H1 (cell line): ENCODE measurements at regions not wholly inside any gene's neighbourhood (a gene's known extent, or its start where the extent isn't known, plus 50 kb on each side); places are given as distances from the start of the nearest gene placed in this dataset.

ENCODE experiments used
- CTCF ChIA-PET: fragments of 300-600 bp; sonication (Branson Sonifier 250); formaldehyde crosslinking; loops from one replicate; lab custom pipeline; 2021; ENCODE audit not compliant: partially characterized antibody; lab: Charles Lee
- POLR2A ChIA-PET: fragments of 300-600 bp; sonication (Branson Sonifier 250); formaldehyde crosslinking; loops from one replicate; lab custom pipeline; 2021; ENCODE audit warnings: inconsistent platforms; ENCODE audit not compliant: partially characterized antibody; lab: Charles Lee
- DNase-seq, 2 experiments: peaks; one replicate each; pipeline versions ENCODE4 v3.0.0 to v3.0.0-alpha.2; 2010 to 2022; ENCODE audit warnings: low spot score in 2 of 2, low read depth in 1 of 2, mixed read lengths in 1 of 2
- FAIRE-seq: peaks from 2 replicates; lab custom pipeline; 2011; peaks lifted over from hg19 to GRCh38; lab: Jason Lieb, UNC
- H2AFZ ChIP-seq: 2 replicates; pipeline ENCODE4 v1.8.1; 2012; ENCODE audit warnings: low read length, inconsistent platforms
- H2AK5ac ChIP-seq: 2 replicates; pipeline ENCODE4 v1.6.1; 2013; ENCODE audit warnings: low read depth, low read length
- H2BK120ac ChIP-seq: replicated peaks from 2 replicates; pipeline ENCODE3; 2013; ENCODE audit warnings: low read depth, low read length, inconsistent platforms
- H2BK12ac ChIP-seq: 2 replicates; pipeline ENCODE4 v1.6.1; 2013; ENCODE audit warnings: low read depth, low read length
- H2BK15ac ChIP-seq: 2 replicates; pipeline ENCODE4 v1.6.1; 2013; ENCODE audit warnings: low read length
- H2BK20ac ChIP-seq: 2 replicates; pipeline ENCODE4 v1.6.1; 2013; ENCODE audit warnings: low read length
- H2BK5ac ChIP-seq: 2 replicates; pipeline ENCODE4 v1.6.1; 2013; ENCODE audit warnings: low read depth, low read length
- H3K14ac ChIP-seq: 2 replicates; pipeline ENCODE4 v1.6.1; 2013; ENCODE audit warnings: inconsistent platforms; ENCODE audit not compliant: insufficient read length
- H3K18ac ChIP-seq: 2 replicates; pipeline ENCODE4 v1.6.1; 2013; ENCODE audit warnings: low read length; ENCODE audit errors: extremely low read depth
- H3K23ac ChIP-seq: 2 replicates; pipeline ENCODE4 v1.6.1; 2013; ENCODE audit warnings: inconsistent platforms; ENCODE audit not compliant: insufficient read length
- H3K23me2 ChIP-seq: 2 replicates; pipeline ENCODE4 v1.6.1; 2013; ENCODE audit warnings: low read depth, low read length
- H3K27ac ChIP-seq: 2 replicates; pipeline ENCODE4 v1.6.1; 2011; ENCODE audit warnings: low read depth, low read length, inconsistent platforms
- H3K27me3 ChIP-seq, 4 experiments: replicated peaks in 1 of 4; 1 replicate in 1 of 4; 2 replicates in 3 of 4; pipeline versions ENCODE4 v1.6.1 to v1.8.1; 2011 to 2013; ENCODE audit warnings: low read length in 3 of 4, mild to moderate bottlenecking in 3 of 4, inconsistent platforms in 2 of 4, mixed read lengths in 2 of 4, moderate library complexity in 1 of 4; ENCODE audit not compliant: control insufficient read depth in 3 of 4, insufficient read depth in 3 of 4; ENCODE audit errors: extremely low read depth in 1 of 4
- H3K36me3 ChIP-seq, 4 experiments: 2 replicates each; pipeline versions ENCODE4 v1.6.1 to v1.8.1; 2011 to 2013; ENCODE audit warnings: mild to moderate bottlenecking in 4 of 4, low read length in 3 of 4, moderate library complexity in 2 of 4, control low read depth in 1 of 4, inconsistent platforms in 1 of 4; ENCODE audit not compliant: insufficient read depth in 4 of 4, control insufficient read depth in 2 of 4
- H3K4ac ChIP-seq: replicated peaks from 2 replicates; pipeline ENCODE3; 2013; ENCODE audit warnings: low read length, low read depth, mixed read lengths, inconsistent platforms; ENCODE audit not compliant: insufficient read length
- H3K4me1 ChIP-seq, 4 experiments: replicated peaks in 1 of 4; 1 replicate in 1 of 4; 2 replicates in 3 of 4; pipeline versions ENCODE4 v1.6.1 to v1.8.1; 2011 to 2013; ENCODE audit warnings: low read length in 3 of 4, inconsistent platforms in 2 of 4, mixed read lengths in 1 of 4; ENCODE audit not compliant: insufficient read depth in 4 of 4, control insufficient read depth in 3 of 4
- H3K4me2 ChIP-seq, 2 experiments: 2 replicates each; pipeline versions ENCODE4 v1.6.1 to v1.8.1; 2011 to 2013; ENCODE audit warnings: low read depth in 2 of 2, low read length in 2 of 2, control low read depth in 1 of 2, inconsistent platforms in 1 of 2, mild to moderate bottlenecking in 1 of 2; ENCODE audit not compliant: insufficient read depth in 1 of 2
- H3K4me3 ChIP-seq, 4 experiments: fragments of 200-600, 300-600 bp in 1 of 4; sonication (generic), shearing (Covaris generic), sonication (Bioruptor Twin) in 1 of 4; 2 replicates each; pipeline versions ENCODE4 v1.5.1 to v1.8.1; 2011 to 2016; ENCODE audit warnings: low read length in 4 of 4, low read depth in 3 of 4, control low read depth in 2 of 4, inconsistent platforms in 2 of 4, mild to moderate bottlenecking in 2 of 4, mixed read lengths in 1 of 4, moderate library complexity in 1 of 4; ENCODE audit not compliant: insufficient read depth in 2 of 4; ENCODE audit errors: extremely low read depth in 1 of 4
- H3K56ac ChIP-seq: replicated peaks from 2 replicates; pipeline ENCODE3; 2013; ENCODE audit warnings: low read depth, mild to moderate bottlenecking, mixed read lengths, low read length, inconsistent platforms; ENCODE audit not compliant: insufficient read length
- H3K79me1 ChIP-seq: 2 replicates; pipeline ENCODE4 v1.6.1; 2013; ENCODE audit warnings: low read depth, low read length, control low read depth
- H3K79me2 ChIP-seq, 2 experiments: 2 replicates each; pipeline versions ENCODE4 v1.6.1 to v1.8.1; 2012 to 2013; ENCODE audit warnings: low read length in 2 of 2, mild to moderate bottlenecking in 2 of 2, inconsistent platforms in 1 of 2; ENCODE audit not compliant: insufficient read depth in 2 of 2, control insufficient read depth in 1 of 2
- H3K9ac ChIP-seq, 4 experiments: replicated peaks in 1 of 4; 1 replicate in 1 of 4; 2 replicates in 3 of 4; pipeline versions ENCODE4 v1.6.1 to v1.8.1; 2011 to 2013; ENCODE audit warnings: low read depth in 3 of 4, low read length in 3 of 4, control low read depth in 2 of 4, mild to moderate bottlenecking in 2 of 4, moderate library complexity in 2 of 4, inconsistent platforms in 1 of 4; ENCODE audit errors: extremely low read depth in 1 of 4
- H3K9me3 ChIP-seq, 2 experiments: 2 replicates each; pipeline versions ENCODE4 v1.6.1 to v1.8.1; 2012 to 2013; ENCODE audit warnings: mild to moderate bottlenecking in 2 of 2, moderate library complexity in 2 of 2, control low read depth in 1 of 2, inconsistent platforms in 1 of 2, low read depth in 1 of 2, low read length in 1 of 2, mixed read lengths in 1 of 2; ENCODE audit not compliant: insufficient read depth in 2 of 2
- H4K20me1 ChIP-seq, 2 experiments: replicated peaks in 1 of 2; 2 replicates each; pipeline versions ENCODE3 to v1.8.1; 2011 to 2013; ENCODE audit warnings: inconsistent platforms in 2 of 2, low read length in 2 of 2, mild to moderate bottlenecking in 1 of 2; ENCODE audit not compliant: insufficient read depth in 2 of 2, control insufficient read depth in 1 of 2
- H4K5ac ChIP-seq: 2 replicates; pipeline ENCODE4 v1.6.1; 2013; ENCODE audit warnings: low read length, low read depth, mixed read lengths, inconsistent platforms; ENCODE audit not compliant: insufficient read length
- H4K8ac ChIP-seq: 2 replicates; pipeline ENCODE4 v1.8.0; 2013; ENCODE audit warnings: mild to moderate bottlenecking, moderate library complexity, low read length, inconsistent platforms; ENCODE audit not compliant: insufficient read depth; ENCODE audit errors: extremely low read depth
- H4K91ac ChIP-seq: replicated peaks from 2 replicates; pipeline ENCODE3; 2013; ENCODE audit warnings: low read length, mixed read lengths, inconsistent platforms; ENCODE audit not compliant: insufficient read length
- ATF3 ChIP-seq: IDR thresholded peaks from 2 replicates; pipeline ENCODE4 v1.6.1; 2011; ENCODE audit warnings: low read depth, mild to moderate bottlenecking, low read length; ENCODE audit not compliant: insufficient read depth
- SIN3A ChIP-seq, 2 experiments: IDR thresholded peaks in 1 of 2; conservative IDR thresholded peaks in 1 of 2; 2 replicates each; pipeline ENCODE4 v1.6.1; 2011 to 2012; ENCODE audit warnings: low read length in 2 of 2, improper control_type of control experiment in 1 of 2, low read depth in 1 of 2, mild to moderate bottlenecking in 1 of 2
- TAF7 ChIP-seq: optimal IDR thresholded peaks from 2 replicates; pipeline ENCODE3; 2011; ENCODE audit warnings: low read depth, mild to moderate bottlenecking, inconsistent platforms, low read length, moderate library complexity, borderline replicate concordance

- H3K23me2 ChIP-seq = no peaks in the 10 kb centered on the region; the same call in 1 of the 2 replicates
- FAIRE-seq (no peak), DNase-seq (no peak)
- no peaks in the 10 kb centered on the region for H3K9me3 ChIP-seq
- H3K79me2 ChIP-seq = no peaks in the 10 kb centered on the region
- no peak overlapping the region for H3K27ac ChIP-seq
- no peak overlapping the region for H3K56ac ChIP-seq
- no peaks in the 10 kb centered on the region for H3K79me1 ChIP-seq
- H2AK5ac ChIP-seq = no peak overlapping the region
- H4K20me1 ChIP-seq = no peaks in the 10 kb centered on the region
- H3K4me2 ChIP-seq = no peak overlapping the region
- H2BK120ac ChIP-seq = no peak overlapping the region
- peaks cover 0 to 4% (median 3%) of the 10 kb centered on the region in 4 experiments; a peak in 2 of 7 replicates for H3K4me1 ChIP-seq
- no peak overlapping the region for H4K8ac ChIP-seq
- ChIA-PET CTCF (interaction anchor here (9.4 kb wide), 1 partner anchor 20 kb away, joined by 79 read pairs; no protein-coding TSS in a partner anchor), POLR2A (no interaction called here)
- TF ChIP-seq SIN3A (conservative IDR thresholded peaks at IDR 0.05 in 1 of 2, IDR thresholded peaks at IDR 0.05 in 1 of 2; ENCODE audit: low read depth in 1 of 2, low read length in 2 of 2) (no peak), ATF3 (no peak), TAF7 (no peak)
- no peak overlapping the region for H2AFZ ChIP-seq
- H2BK5ac ChIP-seq = no peak overlapping the region
- no peak overlapping the region for H2BK12ac ChIP-seq
- no peak overlapping the region for H3K9ac ChIP-seq
- H3K4ac ChIP-seq = no peak overlapping the region
- no peak overlapping the region for H2BK15ac ChIP-seq
- no peak overlapping the region for H3K18ac ChIP-seq
- no peak overlapping the region for H4K91ac ChIP-seq
- no peaks in the 10 kb centered on the region for H3K27me3 ChIP-seq
- no peak overlapping the region for H2BK20ac ChIP-seq
- H3K14ac ChIP-seq = no peak overlapping the region
- H3K4me3 ChIP-seq = no peak overlapping the region
- H3K23ac ChIP-seq = no peak overlapping the region
- no peaks in the 10 kb centered on the region for H3K36me3 ChIP-seq
- H4K5ac ChIP-seq = no peak overlapping the region
Measured at GRCh38 chr11:15627560-15627959, 512.8 kb downstream of the INSC start.
